Panc1 (cell line): ENCODE measurements at regions not wholly inside any gene's neighbourhood (a gene's known extent, or its start where the extent isn't known, plus 50 kb on each side); places are given as distances from the start of the nearest gene placed in this dataset.

Source experiments
- ATAC-seq: fragments of 200-7000 bp; cut with Tn5 transposase; 2 replicates; pipeline ENCODE4 v1.9.1; 2020; ENCODE audit warnings: mild to moderate bottlenecking, moderate library complexity
- BruUV-seq: library from RNA; stranded (reverse); fragments of 400-500 nt; replicated peaks from 2 replicates; lab custom pipeline; 2021; lab: Mats Ljungman, UMichigan
- CTCF ChIA-PET: fragments of 300-600 bp; sonication (Branson Sonifier 250); formaldehyde crosslinking; loops from one replicate; lab custom pipeline; 2022; ENCODE audit warnings: antibody characterized with exemption; lab: Charles Lee
- POLR2A ChIA-PET: fragments of 300-600 bp; sonication (Branson Sonifier 250); formaldehyde crosslinking; loops from one replicate; lab custom pipeline; 2022; ENCODE audit warnings: antibody characterized with exemption; lab: Charles Lee
- DNase-seq: peaks from one replicate; pipeline ENCODE4 v3.0.0-alpha.2; 2010; ENCODE audit warnings: low read depth, low spot score
- H3K27ac ChIP-seq: 2 replicates; pipeline ENCODE4 v1.5.1; 2011; ENCODE audit warnings: mild to moderate bottlenecking, low read length, inconsistent platforms
- H3K27me3 ChIP-seq: fragments of 200-500 bp; sonication (Bioruptor generic); 2 replicates; pipeline ENCODE4 v1.6.0; 2014; ENCODE audit warnings: low read length, inconsistent platforms; ENCODE audit not compliant: control insufficient read depth, insufficient read depth
- H3K36me3 ChIP-seq: fragments of 200-500 bp; sonication (Bioruptor generic); 2 replicates; pipeline ENCODE4 v1.5.1; 2014; ENCODE audit warnings: inconsistent platforms, mild to moderate bottlenecking, low read length, moderate library complexity; ENCODE audit not compliant: control insufficient read depth, insufficient read depth
- H3K4me1 ChIP-seq: 2 replicates; pipeline ENCODE4 v1.5.1; 2011; ENCODE audit warnings: inconsistent platforms, mild to moderate bottlenecking, low read length, moderate library complexity; ENCODE audit not compliant: control insufficient read depth, insufficient read depth
- H3K4me3 ChIP-seq, 2 experiments: 2 replicates each; pipeline ENCODE4 v1.5.1; 2011 to 2012; ENCODE audit warnings: low read depth in 2 of 2, low read length in 2 of 2, mild to moderate bottlenecking in 2 of 2, inconsistent platforms in 1 of 2, moderate library complexity in 1 of 2
- H3K9me3 ChIP-seq: fragments of 200-500 bp; sonication (Bioruptor generic); 2 replicates; pipeline ENCODE4 v1.5.1; 2014; ENCODE audit warnings: low read depth, mild to moderate bottlenecking, inconsistent platforms, low read length, moderate library complexity; ENCODE audit not compliant: control insufficient read depth, insufficient read depth
- CTCF ChIP-seq: fragments of 450-650 bp; IDR thresholded peaks from 2 replicates; pipeline ENCODE4 v1.5.1; 2017; ENCODE audit warnings: mild to moderate bottlenecking
- POLR2AphosphoS5 ChIP-seq: IDR thresholded peaks from 2 replicates; pipeline ENCODE4 v1.6.1; 2012; ENCODE audit warnings: mild to moderate bottlenecking, low read depth, low read length, moderate library complexity
- REST ChIP-seq, 2 experiments: IDR thresholded peaks; 2 replicates each; pipeline ENCODE4 v1.6.1; 2011 to 2012; ENCODE audit warnings: low read depth in 2 of 2, control low read depth in 1 of 2, low read length in 1 of 2, mild to moderate bottlenecking in 1 of 2, moderate library complexity in 1 of 2; ENCODE audit not compliant: insufficient read depth in 1 of 2
- SIN3A ChIP-seq: IDR thresholded peaks from 2 replicates; pipeline ENCODE4 v1.6.1; 2012; ENCODE audit warnings: low read depth, mild to moderate bottlenecking, low read length, moderate library complexity, borderline replicate concordance; ENCODE audit not compliant: insufficient read depth
- TCF7L2 ChIP-seq: IDR thresholded peaks from 2 replicates; pipeline ENCODE4 v1.6.1; 2011; ENCODE audit warnings: mild to moderate bottlenecking, low read depth, low read length, inconsistent platforms
- in situ Hi-C: cut with HindIII; loops from 2 replicates; pipeline ENCODE4 v1.10.0; 2016; ENCODE audit warnings: low sequenced_read_pairs, low pct_unique_long_range_greater_than_20kb
- intact Hi-C: fragments of 100-400 bp; cut with micrococcal nuclease; formaldehyde crosslinking; loops from one replicate; pipeline ENCODE4 v1.10.0; 2022; ENCODE audit not compliant: unreplicated experiment

- ChIA-PET POLR2A (no interaction called here), CTCF (no interaction called here)
- TF ChIP-seq TCF7L2 (no peak), CTCF (no peak), SIN3A (no peak), REST (IDR thresholded peaks at IDR 0.05; ENCODE audit: insufficient read depth in 1 of 2, low read depth in 2 of 2, low read length in 1 of 2) (no peak), POLR2AphosphoS5 (no peak)
- no peaks in the 10 kb centered on the region for H3K9me3 ChIP-seq
- H3K27me3 ChIP-seq = no peaks in the 10 kb centered on the region
- H3K36me3 ChIP-seq = no peaks in the 10 kb centered on the region
- in situ Hi-C loops = no loop called here
- ATAC-seq (no peak), DNase-seq (no peak)
- H3K27ac ChIP-seq = no peak overlapping the region
- no TSS peak for BruUV-seq
- intact Hi-C loops = no loop called here
- H3K4me3 ChIP-seq = no peak overlapping the region
- no peaks in the 10 kb centered on the region for H3K4me1 ChIP-seq
Observed at GRCh38 chr3:152610622-152611021, 224.3 kb upstream of the P2RY1 start.

- H3K27ac ChIP-seq = no peak overlapping the region
- ATAC-seq (no peak), DNase-seq (no peak)
- no peaks in the 10 kb centered on the region for H3K36me3 ChIP-seq
- H3K4me3 ChIP-seq = no peak overlapping the region
- no peaks in the 10 kb centered on the region for H3K9me3 ChIP-seq
- in situ Hi-C loops = no loop called here
- intact Hi-C loops = no loop called here
- no TSS peak for BruUV-seq
- no peaks in the 10 kb centered on the region for H3K4me1 ChIP-seq
- POLR2A ChIA-PET = no interaction called here
- TF ChIP-seq SIN3A (no peak), CTCF (no peak), TCF7L2 (no peak), REST (IDR thresholded peaks at IDR 0.05; ENCODE audit: insufficient read depth in 1 of 2, low read depth in 2 of 2, low read length in 1 of 2) (no peak), POLR2AphosphoS5 (no peak)
- CTCF ChIA-PET = no interaction called here
- H3K27me3 ChIP-seq = no peaks in the 10 kb centered on the region
Observed at GRCh38 chr3:152611905-152612304, 223.0 kb upstream of the P2RY1 start.
